ENCODE measurements at regions not wholly inside any gene's neighbourhood (a gene's known extent, or its start where the extent isn't known, plus 50 kb on each side); places are given as distances from the start of the nearest gene placed in this dataset.
"Not testable (repeated sequence)": the region's sequence is repeated elsewhere in the genome, so short reads cannot be mapped to it uniquely, and the experiment has no call there.

- DNase-seq: not testable (repeated sequence)
Measured at GRCh38 chr22:22296047-22296446, 51.5 kb downstream of the VPREB1 start.

GRCh38 chr22:22297159-22297793, 52.7 kb downstream of the VPREB1 start:
- not testable (repeated sequence) for DNase-seq

GRCh38 chr22:22297794-22298653, 53.4 kb downstream of the VPREB1 start:
- DNase-seq: not testable (repeated sequence)

GRCh38 chr22:22298654-22299009, 54.0 kb downstream of the VPREB1 start:
- DNase-seq: not testable (repeated sequence)

- DNase-seq: not testable (repeated sequence)
Measured at GRCh38 chr22:22300511-22300910, 55.9 kb downstream of the VPREB1 start.

- not testable (repeated sequence) for DNase-seq
Measured at GRCh38 chr22:22300946-22301345, 56.4 kb downstream of the VPREB1 start.

GRCh38 chr22:22316589-22316988, 72.0 kb downstream of the VPREB1 start:
- DNase-seq: no peak

GRCh38 chr22:22318723-22319465, 74.3 kb downstream of the VPREB1 start:
- DNase-seq: no peak

GRCh38 chr22:22321743-22322611, 77.4 kb downstream of the VPREB1 start:
- not testable (repeated sequence) for DNase-seq

- no peak for DNase-seq
Measured at GRCh38 chr22:22322792-22323191, 78.2 kb downstream of the VPREB1 start.

- DNase-seq: no peak
Measured at GRCh38 chr22:22327723-22328122, 83.1 kb downstream of the VPREB1 start.

GRCh38 chr22:22329792-22330191, 85.2 kb downstream of the VPREB1 start:
- DNase-seq: no peak

GRCh38 chr22:22335640-22336039, 91.1 kb downstream of the VPREB1 start:
- DNase-seq: not testable (repeated sequence)

- DNase-seq: not testable (repeated sequence)
Measured at GRCh38 chr22:22336333-22336732, 91.7 kb downstream of the VPREB1 start.

GRCh38 chr22:22338778-22339177, 94.2 kb downstream of the VPREB1 start:
- DNase-seq: not testable (repeated sequence)

GRCh38 chr22:22341736-22342135, 97.2 kb downstream of the VPREB1 start:
- DNase-seq: no peak

GRCh38 chr22:22342697-22343580, 98.4 kb downstream of the VPREB1 start:
- DNase-seq: peak; percentile 64

GRCh38 chr22:22343581-22344296, 99.2 kb downstream of the VPREB1 start:
- DNase-seq: no peak

GRCh38 chr22:22344430-22344829, 99.8 kb downstream of the VPREB1 start:
- no peak for DNase-seq

- no peak for DNase-seq
Measured at GRCh38 chr22:22345781-22346180, 101.2 kb downstream of the VPREB1 start.

All from NCI-H510A (cell line).